ENCODE measurements at regions not wholly inside any gene's neighbourhood (a gene's known extent, or its start where the extent isn't known, plus 50 kb on each side); places are given as distances from the start of the nearest gene placed in this dataset.

- TF ChIP-seq RARB (CRISPR knock-in tag; IDR thresholded peaks at IDR 0.05) (no peak), PATZ1 (CRISPR knock-in tag; IDR thresholded peaks at IDR 0.05; ENCODE audit: borderline replicate concordance) (no peak), TSHZ2 (CRISPR knock-in tag; IDR thresholded peaks at IDR 0.05) (no peak), GLIS3 (CRISPR knock-in tag; IDR thresholded peaks at IDR 0.05) (no peak)
These were observed 58.7 kb upstream of the SULF2 start for GRCh38 chr20:47843886-47844567.

Data from SK-N-SH treated with all-trans-retinoic acid at 6 μM for 48 hours (cell line).